ENCODE measurements at regions not wholly inside any gene's neighbourhood (a gene's known extent, or its start where the extent isn't known, plus 50 kb on each side); places are given as distances from the start of the nearest gene placed in this dataset.

- DNase-seq (ENCODE audit: low read depth in 2 of 2): peak in 1 of 2 experiments; percentile 8
These were observed 116.6 kb upstream of the HIVEP3 start for GRCh38 chr1:42035205-42035829.

- DNase-seq (ENCODE audit: low read depth in 2 of 2): no peak
These were observed 115.7 kb upstream of the HIVEP3 start for GRCh38 chr1:42034426-42034825.

- DNase-seq (ENCODE audit: low read depth in 2 of 2): no peak
These were observed 114.9 kb upstream of the HIVEP3 start for GRCh38 chr1:42033629-42034028.

- DNase-seq (ENCODE audit: low read depth in 2 of 2): no peak
These were observed 99.0 kb upstream of the HIVEP3 start for GRCh38 chr1:42017730-42018129.

DNA sequence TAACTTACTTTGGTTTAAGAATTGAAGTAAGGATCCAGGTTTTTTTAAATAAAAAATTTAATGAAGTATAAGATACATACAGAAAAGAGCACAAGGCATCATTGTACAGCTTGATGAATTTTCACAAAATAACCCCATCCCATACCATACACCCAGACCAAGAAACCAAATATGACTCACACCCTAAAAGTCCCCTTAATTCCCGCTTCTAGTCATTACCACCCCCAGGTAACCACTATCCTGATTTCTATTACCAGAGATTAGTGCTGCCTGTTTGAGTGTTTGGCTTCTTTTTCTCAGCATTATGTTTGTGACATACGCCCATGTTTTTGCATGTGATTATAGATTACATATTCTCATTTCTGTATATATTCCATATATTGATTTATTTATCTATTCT lies 98.5 kb upstream of the HIVEP3 start:
- no peak for DNase-seq (ENCODE audit: low read depth in 2 of 2)

DNA sequence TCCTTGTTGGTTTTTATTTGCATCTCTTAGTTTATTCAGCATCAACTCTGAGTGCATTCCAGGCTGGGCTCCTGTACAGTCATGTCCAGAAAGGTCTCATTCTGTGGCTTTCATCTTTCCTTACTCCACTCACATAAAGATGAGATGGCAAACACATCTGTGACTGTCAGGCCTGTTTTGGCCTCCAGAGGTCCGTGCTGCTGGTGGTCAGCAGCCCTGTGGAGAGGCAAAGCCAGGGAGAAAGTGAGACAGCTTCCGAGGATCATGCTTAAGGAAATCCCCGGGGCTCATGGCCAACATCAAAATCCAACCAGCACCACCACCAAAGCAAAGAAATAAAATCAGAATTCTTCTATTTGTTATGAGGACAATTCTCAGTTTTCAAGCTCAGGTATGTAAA lies 96.1 kb upstream of the HIVEP3 start:
- DNase-seq (ENCODE audit: low read depth in 2 of 2): no peak

DNA sequence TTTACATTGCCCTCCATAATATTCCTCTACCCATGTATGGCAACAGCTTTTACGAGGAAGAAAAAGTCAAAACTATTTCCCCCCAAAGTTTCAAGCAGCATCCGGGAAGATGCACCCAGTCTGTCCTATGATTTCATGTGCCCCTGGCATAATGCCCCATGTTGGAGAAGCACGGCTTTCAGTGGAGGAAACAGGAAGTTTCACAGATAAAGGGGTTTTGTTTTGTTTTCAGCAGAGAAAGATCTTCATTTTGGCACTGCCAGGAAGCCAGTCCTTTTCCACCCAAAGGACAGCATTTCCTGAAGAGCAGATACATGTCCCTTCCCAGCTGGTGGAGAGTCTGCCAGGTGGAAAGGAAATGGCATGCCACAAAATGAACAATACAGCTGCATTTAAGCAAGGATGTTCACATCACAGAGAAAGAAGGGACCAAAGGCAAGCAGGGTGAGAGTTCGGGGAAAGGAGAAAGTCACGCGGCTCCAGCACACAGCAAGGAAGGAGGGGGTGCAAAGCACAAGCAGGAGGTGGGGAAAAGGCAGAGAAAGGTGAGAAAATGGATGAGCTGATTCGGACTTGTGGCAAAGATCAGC lies 95.3 kb upstream of the HIVEP3 start:
- no peak for DNase-seq (ENCODE audit: low read depth in 2 of 2)

- DNase-seq (ENCODE audit: low read depth in 2 of 2): no peak
These were observed 94.1 kb upstream of the HIVEP3 start for GRCh38 chr1:42012852-42013251.

DNA sequence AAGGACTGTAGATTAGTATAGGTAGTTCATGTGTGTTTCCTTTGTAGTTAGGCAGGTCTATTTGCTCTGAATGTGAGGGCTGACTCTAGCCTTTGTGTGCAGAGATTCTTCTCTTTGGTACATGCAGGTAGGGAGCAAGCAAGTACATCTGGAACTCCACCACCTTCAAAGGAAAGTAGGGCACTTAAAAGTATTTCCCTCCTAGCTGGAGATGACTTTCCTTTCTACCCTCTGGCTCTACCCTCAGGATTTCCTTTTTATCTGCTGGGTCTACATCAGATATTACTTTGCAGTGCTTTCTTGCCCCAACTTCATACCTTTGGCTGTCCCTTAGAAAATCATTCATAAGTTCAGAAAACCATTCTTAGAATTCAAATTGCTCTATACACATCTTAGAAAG lies 91.7 kb upstream of the HIVEP3 start:
- no peak for DNase-seq (ENCODE audit: low read depth in 2 of 2)

DNA sequence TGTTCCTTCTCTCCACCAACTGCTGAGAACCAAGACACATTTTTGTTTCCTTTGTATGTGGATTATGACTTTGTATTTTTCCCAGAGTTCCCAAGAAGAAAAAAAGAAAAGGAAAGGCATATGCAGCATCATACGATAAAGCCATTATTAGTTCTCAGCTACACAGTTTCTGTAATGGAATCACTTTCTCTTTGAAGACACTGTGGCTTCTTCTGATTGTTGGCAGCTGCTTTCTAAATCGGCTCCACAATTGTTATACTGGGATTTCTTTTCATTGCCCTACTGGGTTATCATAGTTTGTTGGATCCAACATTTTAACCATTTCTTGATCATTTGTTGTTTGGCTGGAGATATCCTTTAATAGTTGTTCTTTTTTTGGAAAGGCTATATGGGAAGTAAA lies 89.5 kb upstream of the HIVEP3 start:
- no peak for DNase-seq (ENCODE audit: low read depth in 2 of 2)

GRCh38 chr1:42006836-42007235 lies 88.1 kb upstream of the HIVEP3 start:
- peak; percentile 13 to 20 for DNase-seq (ENCODE audit: low read depth in 2 of 2)

DNA sequence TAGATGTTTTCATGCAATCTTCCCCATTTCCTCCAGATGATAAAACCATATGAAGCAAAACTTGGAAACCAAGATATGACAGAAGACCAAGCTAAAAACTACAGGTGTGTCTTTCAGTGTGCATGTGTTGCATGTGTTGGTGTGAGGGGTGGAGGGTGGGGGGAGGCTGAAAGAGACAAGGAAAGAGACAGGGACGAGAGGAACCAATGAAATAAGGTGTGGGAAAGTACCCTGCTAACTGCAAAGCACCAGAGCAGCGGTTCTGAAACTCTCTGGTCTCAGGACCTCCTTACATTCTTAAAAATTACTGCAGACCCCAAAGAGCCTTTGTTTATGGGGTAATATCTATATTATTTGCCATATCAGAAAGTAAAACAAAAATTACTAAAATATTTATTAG lies 87.4 kb upstream of the HIVEP3 start:
- DNase-seq (ENCODE audit: low read depth in 2 of 2): no peak

- DNase-seq (ENCODE audit: low read depth in 2 of 2): no peak
These were observed 86.8 kb upstream of the HIVEP3 start for GRCh38 chr1:42005530-42005929.

- no peak for DNase-seq (ENCODE audit: low read depth in 2 of 2)
These were observed 86.1 kb upstream of the HIVEP3 start for GRCh38 chr1:42004860-42005259.

DNA sequence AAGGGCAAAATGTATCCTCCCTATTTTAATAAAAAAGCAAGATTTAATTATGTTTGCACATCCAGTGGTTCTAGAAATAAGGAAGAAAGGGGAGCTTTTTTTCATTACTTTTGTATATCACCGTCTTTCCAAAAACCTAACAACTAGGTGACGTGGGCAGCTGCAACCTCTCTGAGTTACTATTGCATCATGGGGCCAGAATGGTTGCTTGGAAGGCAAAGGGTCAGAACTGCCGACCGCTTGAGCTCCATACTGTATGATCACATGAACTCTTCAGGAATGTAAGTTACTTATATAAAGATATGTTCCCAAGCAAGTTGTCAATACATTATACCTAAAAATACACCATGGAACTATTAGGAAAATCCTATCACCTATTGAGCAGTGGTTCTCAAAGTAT lies 85.6 kb upstream of the HIVEP3 start:
- DNase-seq (ENCODE audit: low read depth in 2 of 2): no peak

GRCh38 chr1:42003433-42003832 lies 84.7 kb upstream of the HIVEP3 start:
- DNase-seq (ENCODE audit: low read depth in 2 of 2): no peak

DNA sequence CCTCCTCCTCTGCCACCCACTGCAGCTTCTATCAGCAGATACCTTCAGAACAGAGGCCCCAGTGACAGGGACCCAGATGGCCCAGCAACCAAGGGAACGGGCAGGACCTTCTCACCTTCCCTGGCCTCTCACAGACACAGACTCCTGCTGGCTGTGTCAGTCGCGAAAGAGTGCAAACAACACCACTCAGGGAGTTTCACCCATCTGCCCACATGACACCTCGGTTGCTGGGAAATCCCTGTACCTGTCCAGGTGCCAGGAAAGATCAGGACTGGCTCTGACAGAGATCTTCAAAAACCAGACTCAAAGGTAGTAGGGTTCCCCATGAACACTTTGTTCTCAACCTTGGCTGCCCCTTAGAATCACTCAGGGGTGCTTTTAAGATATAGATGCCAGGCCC lies 83.5 kb upstream of the HIVEP3 start:
- no peak for DNase-seq (ENCODE audit: low read depth in 2 of 2)

- no peak for DNase-seq (ENCODE audit: low read depth in 2 of 2)
These were observed 82.0 kb upstream of the HIVEP3 start for GRCh38 chr1:42000766-42001165.

DNA sequence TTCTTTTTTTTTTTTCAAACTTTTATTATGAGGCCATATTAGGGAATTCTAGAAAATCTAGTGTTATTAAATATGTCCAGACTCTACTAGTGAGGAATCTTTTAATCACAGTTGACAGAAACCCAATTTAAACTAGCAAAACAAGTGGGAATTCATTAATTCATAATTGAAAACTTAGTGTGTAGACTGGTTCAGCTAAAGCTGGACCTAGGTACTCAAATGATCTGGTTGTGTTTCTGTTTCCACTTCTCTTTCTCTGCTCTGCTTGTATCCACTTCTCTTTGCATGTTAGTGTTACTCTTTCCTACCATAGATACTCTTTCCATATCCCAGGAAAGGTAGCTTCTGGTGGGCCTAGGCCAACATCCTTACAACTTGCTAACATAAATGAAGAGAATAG lies 81.2 kb upstream of the HIVEP3 start:
- DNase-seq (ENCODE audit: low read depth in 2 of 2): no peak

DNA sequence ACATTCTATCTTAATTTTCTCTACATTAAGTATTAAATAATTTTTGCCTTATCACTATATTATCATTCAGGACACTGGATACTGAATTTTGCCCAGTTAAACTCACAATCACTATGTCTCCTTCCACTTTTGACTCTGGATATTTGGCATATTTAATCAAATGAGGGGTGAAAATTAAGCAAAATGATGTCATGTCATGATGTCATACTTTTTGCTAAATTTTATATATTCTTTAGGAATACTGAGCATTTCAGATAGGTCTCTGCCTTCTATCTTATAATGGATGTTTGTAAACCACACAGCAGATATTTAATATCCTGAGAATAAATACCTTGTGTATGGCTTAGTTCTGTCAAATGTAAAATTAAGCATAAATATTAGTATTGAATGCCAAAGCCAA lies 79.5 kb upstream of the HIVEP3 start:
- DNase-seq (ENCODE audit: low read depth in 2 of 2): no peak

- DNase-seq (ENCODE audit: low read depth in 2 of 2): no peak
These were observed 78.4 kb upstream of the HIVEP3 start for GRCh38 chr1:41997153-41997552.

- no peak for DNase-seq (ENCODE audit: low read depth in 2 of 2)
These were observed 76.9 kb upstream of the HIVEP3 start for GRCh38 chr1:41995441-41996130.

GRCh38 chr1:41994195-41994894 lies 75.6 kb upstream of the HIVEP3 start:
- DNase-seq (ENCODE audit: low read depth in 2 of 2): no peak
